OCI-LY7 (cell line): ENCODE measurements at regions not wholly inside any gene's neighbourhood (a gene's known extent, or its start where the extent isn't known, plus 50 kb on each side); places are given as distances from the start of the nearest gene placed in this dataset.

Experiments used
- CTCF ChIP-seq: fragments of 200-600 bp; sonication (generic); conservative IDR thresholded peaks from 2 replicates; pipeline ENCODE4 v1.5.1; 2014; ENCODE audit warnings: mild to moderate bottlenecking, antibody characterized with exemption, low read length, moderate library complexity, mixed read lengths
- EZH2phosphoT487 ChIP-seq: fragments of 200-600 bp; sonication (generic); IDR thresholded peaks from 2 replicates; pipeline ENCODE4 v1.6.1; 2018; ENCODE audit warnings: low read depth, borderline replicate concordance, mild to moderate bottlenecking, mixed run types, antibody characterized with exemption, low read length, moderate library complexity, mixed read lengths

GRCh38 chr13:22134261-22134660, 463.4 kb downstream of the FGF9 start:
- TF ChIP-seq CTCF (no peak), EZH2phosphoT487 (no peak)
